Adrenal gland (tissue), 5 donors: ENCODE measurements at regions not wholly inside any gene's neighbourhood (a gene's known extent, or its start where the extent isn't known, plus 50 kb on each side); places are given as distances from the start of the nearest gene placed in this dataset.

Experiments used
- POLR2A ChIP-seq, 2 donors: fragments of 450-650 bp; IDR thresholded peaks; one replicate each; pipeline ENCODE4 v1.6.1; 2017; ENCODE audit warnings: antibody characterized with exemption in 2 of 2, mild to moderate bottlenecking in 2 of 2, moderate library complexity in 1 of 2
- TF ChIP-seq, protein P1 (sequence below), 6 experiments: fragments of 450-650 bp in 4 of 6; fragments of 200-600 bp in 2 of 6; sonication (generic) in 1 of 6; IDR thresholded peaks; 1 replicate in 5 of 6; 2 replicates in 1 of 6; pipeline versions ENCODE4 v1.5.1 to v1.8.0; 2016 to 2021; ENCODE audit warnings: antibody characterized with exemption in 6 of 6, mild to moderate bottlenecking in 2 of 6, moderate library complexity in 1 of 6
- donor health status: DM: no; HTN: no; CAD: no.

DNA sequence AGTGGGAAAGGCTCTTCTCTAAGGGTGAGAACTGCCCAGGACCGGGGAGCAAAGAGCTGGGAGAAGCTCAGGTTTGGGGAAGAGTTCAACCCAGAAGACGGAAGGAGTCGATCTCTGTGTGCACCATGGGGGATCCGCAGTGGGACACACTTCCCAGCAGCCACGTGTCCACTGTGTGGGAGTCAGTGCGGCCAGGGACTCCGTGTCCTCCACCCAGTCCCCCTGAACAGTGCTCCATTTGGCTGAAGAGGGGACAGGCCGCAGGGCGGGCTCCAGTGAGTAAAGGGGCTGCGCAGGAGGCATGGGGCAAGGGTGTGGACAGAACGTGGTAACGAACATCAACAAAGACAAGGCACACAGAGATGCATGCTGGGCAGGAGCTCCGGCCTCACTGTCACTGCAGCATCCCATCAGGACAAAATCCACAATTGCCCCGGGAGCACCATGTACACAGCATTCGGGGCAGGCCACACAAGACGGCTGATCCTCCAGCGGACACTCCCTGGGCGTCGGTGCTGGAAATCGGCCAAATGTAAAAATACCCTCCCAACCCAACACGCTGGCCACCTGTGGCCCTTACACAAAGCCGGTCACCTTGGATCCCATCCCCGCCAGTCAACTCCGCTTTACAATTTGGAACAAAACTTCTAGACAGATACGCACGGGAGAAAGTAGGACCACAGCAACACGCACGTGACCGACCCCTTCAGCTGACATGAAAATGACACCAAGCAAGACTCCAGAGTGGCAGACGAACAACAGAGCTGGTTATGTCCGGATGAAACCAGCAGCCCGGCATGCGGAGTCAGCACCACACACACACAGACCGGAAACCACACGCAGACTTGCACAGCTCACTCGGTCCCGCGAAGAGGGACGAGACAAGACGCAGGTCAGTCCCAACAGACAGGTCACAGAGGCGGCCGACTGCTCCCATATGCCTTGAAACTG is 366.8 kb downstream of the SHANK2 start:
- TF ChIP-seq POLR2A (IDR thresholded peaks at IDR 0.05), result no peak
- TF ChIP-seq, protein P1, sequence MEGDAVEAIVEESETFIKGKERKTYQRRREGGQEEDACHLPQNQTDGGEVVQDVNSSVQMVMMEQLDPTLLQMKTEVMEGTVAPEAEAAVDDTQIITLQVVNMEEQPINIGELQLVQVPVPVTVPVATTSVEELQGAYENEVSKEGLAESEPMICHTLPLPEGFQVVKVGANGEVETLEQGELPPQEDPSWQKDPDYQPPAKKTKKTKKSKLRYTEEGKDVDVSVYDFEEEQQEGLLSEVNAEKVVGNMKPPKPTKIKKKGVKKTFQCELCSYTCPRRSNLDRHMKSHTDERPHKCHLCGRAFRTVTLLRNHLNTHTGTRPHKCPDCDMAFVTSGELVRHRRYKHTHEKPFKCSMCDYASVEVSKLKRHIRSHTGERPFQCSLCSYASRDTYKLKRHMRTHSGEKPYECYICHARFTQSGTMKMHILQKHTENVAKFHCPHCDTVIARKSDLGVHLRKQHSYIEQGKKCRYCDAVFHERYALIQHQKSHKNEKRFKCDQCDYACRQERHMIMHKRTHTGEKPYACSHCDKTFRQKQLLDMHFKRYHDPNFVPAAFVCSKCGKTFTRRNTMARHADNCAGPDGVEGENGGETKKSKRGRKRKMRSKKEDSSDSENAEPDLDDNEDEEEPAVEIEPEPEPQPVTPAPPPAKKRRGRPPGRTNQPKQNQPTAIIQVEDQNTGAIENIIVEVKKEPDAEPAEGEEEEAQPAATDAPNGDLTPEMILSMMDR (IDR thresholded peaks at IDR 0.05), result no peak
